Tibial artery (tissue), 4 donors: ENCODE measurements at regions not wholly inside any gene's neighbourhood (a gene's known extent, or its start where the extent isn't known, plus 50 kb on each side); places are given as distances from the start of the nearest gene placed in this dataset.
A peak's percentile ranks its signal among the peaks of the same experiment; 100 is the strongest.

Experiments
- DNase-seq, 2 donors: peaks; one replicate each; pipeline ENCODE4 v3.0.0-alpha.2; 2019
- H3K27ac ChIP-seq, 2 donors: fragments of 200-600 bp; sonication (generic) in 1 of 2; 1 replicate in 1 of 2; 2 replicates in 1 of 2; pipeline ENCODE4 v1.5.1; 2018 to 2019; ENCODE audit warnings: mild to moderate bottlenecking in 1 of 2
- H3K27me3 ChIP-seq, 2 donors: fragments of 200-600 bp; sonication (generic) in 1 of 2; one replicate each; pipeline versions ENCODE4 v1.5.1 to v1.6.0; 2016 to 2019
- H3K36me3 ChIP-seq, 3 donors: fragments of 200-600 bp; sonication (generic) in 2 of 3; one replicate each; pipeline ENCODE4 v1.5.1; 2016 to 2019; ENCODE audit warnings: mild to moderate bottlenecking in 2 of 3
- H3K4me1 ChIP-seq, 4 donors: fragments of 200-600 bp; sonication (generic) in 2 of 4; 1 replicate in 3 of 4; 2 replicates in 1 of 4; pipeline ENCODE4 v1.5.1; 2016 to 2019
- H3K4me3 ChIP-seq, 2 donors: fragments of 200-600 bp; sonication (generic) in 1 of 2; 1 replicate in 1 of 2; 2 replicates in 1 of 2; pipeline ENCODE4 v1.5.1; 2018 to 2019; ENCODE audit warnings: mild to moderate bottlenecking in 2 of 2
- H3K9me3 ChIP-seq, 3 donors: fragments of 200-600 bp; sonication (generic) in 1 of 3; one replicate each; pipeline ENCODE4 v1.5.1; 2016 to 2019
- intact Hi-C: fragments of 100-400 bp; cut with DNase I; formaldehyde crosslinking; loops from one replicate; pipeline ENCODE4 v1.15.0; 2023; ENCODE audit warnings: low total_unique reads
- TF ChIP-seq, protein P1 (sequence below), 2 experiments: fragments of 200-600 bp in 1 of 2; fragments of 450-650 bp in 1 of 2; IDR thresholded peaks; one replicate each; pipeline ENCODE4 v1.5.1; 2017 to 2019; ENCODE audit warnings: antibody characterized with exemption in 2 of 2, mild to moderate bottlenecking in 1 of 2, moderate library complexity in 1 of 2

DNA sequence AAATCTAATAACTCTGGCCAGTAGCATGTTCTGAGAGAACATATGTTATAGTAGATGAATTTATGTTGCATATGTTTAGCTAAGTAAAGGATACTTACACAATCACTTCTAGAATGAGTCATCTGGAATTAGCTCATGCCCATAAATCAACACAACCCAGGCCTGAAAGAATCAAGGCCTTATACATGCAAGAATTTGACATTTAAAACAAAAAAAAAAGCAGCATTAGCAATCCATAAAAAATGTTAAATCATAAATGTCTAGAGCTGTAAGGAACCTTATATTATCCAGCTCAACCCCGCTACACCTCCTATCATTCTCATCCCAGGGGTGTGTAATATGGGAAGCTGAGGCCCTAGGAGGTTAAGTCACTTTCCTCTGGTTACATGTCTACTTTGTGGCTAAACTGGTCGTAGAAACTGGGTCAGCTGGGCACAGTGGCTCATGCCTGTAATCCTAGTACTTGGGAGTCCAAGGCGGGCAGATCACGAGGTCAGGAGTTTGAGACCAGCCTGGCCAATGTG, 105.2 kb upstream of the CARMIL1 start:
- Histone ChIP-seq H3K27ac (peak overlapping the region; percentile 51 to 83), H3K4me3 (no peak overlapping the region), H3K4me1 (peaks cover 0 to 85% (median 43%) of the 10 kb centered on the region in 4 donors), H3K9me3 (no peaks in the 10 kb centered on the region), H3K27me3 (no peaks in the 10 kb centered on the region), H3K36me3 (no peaks in the 10 kb centered on the region)
- DNase-seq: no peak
- intact Hi-C loops: no loop called here
- TF ChIP-seq, protein P1, sequence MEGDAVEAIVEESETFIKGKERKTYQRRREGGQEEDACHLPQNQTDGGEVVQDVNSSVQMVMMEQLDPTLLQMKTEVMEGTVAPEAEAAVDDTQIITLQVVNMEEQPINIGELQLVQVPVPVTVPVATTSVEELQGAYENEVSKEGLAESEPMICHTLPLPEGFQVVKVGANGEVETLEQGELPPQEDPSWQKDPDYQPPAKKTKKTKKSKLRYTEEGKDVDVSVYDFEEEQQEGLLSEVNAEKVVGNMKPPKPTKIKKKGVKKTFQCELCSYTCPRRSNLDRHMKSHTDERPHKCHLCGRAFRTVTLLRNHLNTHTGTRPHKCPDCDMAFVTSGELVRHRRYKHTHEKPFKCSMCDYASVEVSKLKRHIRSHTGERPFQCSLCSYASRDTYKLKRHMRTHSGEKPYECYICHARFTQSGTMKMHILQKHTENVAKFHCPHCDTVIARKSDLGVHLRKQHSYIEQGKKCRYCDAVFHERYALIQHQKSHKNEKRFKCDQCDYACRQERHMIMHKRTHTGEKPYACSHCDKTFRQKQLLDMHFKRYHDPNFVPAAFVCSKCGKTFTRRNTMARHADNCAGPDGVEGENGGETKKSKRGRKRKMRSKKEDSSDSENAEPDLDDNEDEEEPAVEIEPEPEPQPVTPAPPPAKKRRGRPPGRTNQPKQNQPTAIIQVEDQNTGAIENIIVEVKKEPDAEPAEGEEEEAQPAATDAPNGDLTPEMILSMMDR (IDR thresholded peaks at IDR 0.05): no peak

GRCh38 chr6:25174678-25175077, 104.5 kb upstream of the CARMIL1 start:
- TF ChIP-seq, protein P1 (IDR thresholded peaks at IDR 0.05): no peak
- Histone ChIP-seq H3K4me3 (no peak overlapping the region), H3K9me3 (no peaks in the 10 kb centered on the region), H3K4me1 (peaks cover 0 to 85% (median 44%) of the 10 kb centered on the region in 4 donors), H3K27me3 (no peaks in the 10 kb centered on the region), H3K36me3 (no peaks in the 10 kb centered on the region), H3K27ac (peak overlapping the region; percentile 49 to 83)
- DNase-seq: no peak
- intact Hi-C loops: loop anchor here (5.0 kb wide), 1 partner anchor 37 kb away; no protein-coding TSS in a partner anchor

GRCh38 chr6:25175196-25175595, 104.0 kb upstream of the CARMIL1 start:
- Histone ChIP-seq H3K36me3 (no peaks in the 10 kb centered on the region), H3K27me3 (no peaks in the 10 kb centered on the region), H3K9me3 (no peaks in the 10 kb centered on the region), H3K4me1 (peaks cover 0 to 85% (median 43%) of the 10 kb centered on the region in 4 donors), H3K27ac (peak overlapping the region; percentile 49 to 83), H3K4me3 (no peak overlapping the region)
- intact Hi-C loops: loop anchor here (5.0 kb wide), 1 partner anchor 38 kb away; no protein-coding TSS in a partner anchor
- no peak for DNase-seq
- TF ChIP-seq, protein P1 (IDR thresholded peaks at IDR 0.05): no peak

DNA sequence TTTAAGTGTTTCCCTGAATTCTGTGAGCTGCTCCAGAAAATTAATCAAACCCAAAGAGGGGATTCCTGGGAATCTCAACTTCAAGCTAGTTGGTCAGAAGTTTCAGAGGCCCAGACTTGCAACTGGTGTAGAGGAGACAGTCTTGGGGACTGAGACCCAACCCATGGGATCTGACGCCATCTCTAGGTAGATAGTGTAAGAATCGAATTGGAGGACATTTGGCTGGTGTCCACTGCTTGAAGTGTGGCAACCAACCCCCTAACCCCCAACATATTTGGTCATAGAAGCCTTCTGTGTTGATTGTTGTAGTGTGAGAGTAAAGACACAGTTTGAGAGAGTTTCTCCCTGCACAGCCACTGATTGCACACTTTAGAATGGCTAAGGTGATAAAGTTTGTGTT, 103.5 kb upstream of the CARMIL1 start:
- no peaks in the 10 kb centered on the region for H3K27me3 ChIP-seq
- TF ChIP-seq, protein P1 (IDR thresholded peaks at IDR 0.05): no peak
- no peak for DNase-seq
- intact Hi-C loops: loop anchor here (5.0 kb wide), 1 partner anchor 38 kb away; no protein-coding TSS in a partner anchor
- no peaks in the 10 kb centered on the region for H3K9me3 ChIP-seq
- peak overlapping the region; percentile 49 to 83 for H3K27ac ChIP-seq
- H3K4me1 ChIP-seq: peaks cover 0 to 85% (median 42%) of the 10 kb centered on the region in 4 donors
- H3K4me3 ChIP-seq: no peak overlapping the region
- no peaks in the 10 kb centered on the region for H3K36me3 ChIP-seq

- H3K4me1 ChIP-seq: peaks cover 0 to 77% (median 41%) of the 10 kb centered on the region in 4 donors
- no peak for DNase-seq
- H3K9me3 ChIP-seq: no peaks in the 10 kb centered on the region
- H3K4me3 ChIP-seq: no peak overlapping the region
- TF ChIP-seq, protein P1 (IDR thresholded peaks at IDR 0.05): no peak
- H3K27me3 ChIP-seq: no peaks in the 10 kb centered on the region
- no peaks in the 10 kb centered on the region for H3K36me3 ChIP-seq
- peak overlapping the region in 1 of 2 donors; percentile 83 for H3K27ac ChIP-seq
- intact Hi-C loops: loop anchor here (5.0 kb wide), 1 partner anchor 39 kb away; no protein-coding TSS in a partner anchor
Observed at GRCh38 chr6:25176466-25176865, 102.7 kb upstream of the CARMIL1 start.
